ENCODE measurements at regions not wholly inside any gene's neighbourhood (a gene's known extent, or its start where the extent isn't known, plus 50 kb on each side); places are given as distances from the start of the nearest gene placed in this dataset.

DNA sequence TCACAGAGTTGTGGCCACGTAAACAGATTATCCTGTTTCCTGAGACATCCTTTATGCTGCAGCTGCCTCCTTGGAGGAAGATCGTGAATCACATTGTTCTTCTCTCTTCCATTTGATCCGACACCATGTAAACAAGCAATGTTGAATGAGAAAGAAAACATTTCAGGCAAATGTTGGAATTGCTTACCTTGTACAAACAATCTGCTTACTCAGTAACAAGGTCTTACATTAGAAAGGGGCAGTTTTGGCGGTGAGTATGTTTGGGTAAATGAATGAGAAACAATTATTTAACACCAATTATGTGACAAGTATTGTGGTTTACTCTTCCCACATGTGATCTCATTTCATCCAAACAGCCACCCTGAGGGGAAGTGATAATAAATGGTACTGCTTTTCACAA lies 637.8 kb downstream of the RAB28 start:
- peaks cover 21% of the 10 kb centered on the region for H3K27me3 Mint-ChIP-seq
- no peak overlapping the region for H3K27ac Mint-ChIP-seq
- H3K4me1 Mint-ChIP-seq (ENCODE audit: low read depth): no peaks in the 10 kb centered on the region
- no peaks in the 10 kb centered on the region for H3K36me3 Mint-ChIP-seq (ENCODE audit: low read depth)
- H3K4me3 Mint-ChIP-seq: no peak overlapping the region
- peaks cover 3% of the 10 kb centered on the region for H3K9me3 Mint-ChIP-seq

DNA sequence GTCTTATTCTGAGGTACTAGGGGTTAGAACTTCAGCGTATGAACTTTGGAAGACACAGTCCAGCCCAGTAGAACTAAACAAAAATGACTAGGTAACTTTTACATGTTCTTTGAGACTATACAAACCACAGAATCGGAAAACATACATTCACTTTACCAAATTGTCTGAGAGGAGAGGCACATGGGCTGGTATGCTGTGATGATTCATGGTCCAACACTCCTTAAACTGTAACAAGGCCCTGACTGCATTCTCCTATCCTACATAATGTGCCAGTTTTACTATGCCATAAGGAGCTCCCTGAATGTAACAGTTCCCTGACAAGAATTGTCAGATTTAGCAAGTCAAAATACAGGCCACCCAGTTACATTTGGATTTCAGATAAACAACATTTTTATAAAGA lies 640.0 kb downstream of the RAB28 start:
- Mint-ChIP-seq H3K4me3 (no peak overlapping the region), H3K27me3 (peaks cover 16% of the 10 kb centered on the region), H3K4me1 (ENCODE audit: low read depth) (no peaks in the 10 kb centered on the region), H3K27ac (no peak overlapping the region), H3K9me3 (peaks cover 6% of the 10 kb centered on the region), H3K36me3 (ENCODE audit: low read depth) (no peaks in the 10 kb centered on the region)

DNA sequence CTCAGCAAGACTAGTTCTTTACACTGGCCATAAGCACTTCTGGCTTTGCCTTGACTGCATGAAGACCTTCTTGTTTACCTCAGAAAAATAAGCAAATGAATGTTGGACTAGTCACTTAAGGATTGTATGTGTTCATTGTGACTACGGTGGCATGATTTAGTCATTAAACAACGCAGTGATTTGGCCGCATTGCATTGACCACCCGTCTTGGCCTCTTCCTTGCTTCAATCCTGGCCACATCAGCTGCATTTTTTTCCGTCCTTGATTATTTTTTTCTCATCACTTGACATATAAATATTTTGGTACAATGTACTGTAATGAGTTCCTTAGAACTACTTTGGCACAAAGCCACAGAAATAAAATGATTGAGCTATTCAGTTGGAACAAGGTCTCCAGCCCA lies 656.2 kb downstream of the RAB28 start:
- no peak overlapping the region for H3K27ac Mint-ChIP-seq
- H3K4me3 Mint-ChIP-seq: no peak overlapping the region
- peaks cover 4% of the 10 kb centered on the region for H3K27me3 Mint-ChIP-seq

DNA sequence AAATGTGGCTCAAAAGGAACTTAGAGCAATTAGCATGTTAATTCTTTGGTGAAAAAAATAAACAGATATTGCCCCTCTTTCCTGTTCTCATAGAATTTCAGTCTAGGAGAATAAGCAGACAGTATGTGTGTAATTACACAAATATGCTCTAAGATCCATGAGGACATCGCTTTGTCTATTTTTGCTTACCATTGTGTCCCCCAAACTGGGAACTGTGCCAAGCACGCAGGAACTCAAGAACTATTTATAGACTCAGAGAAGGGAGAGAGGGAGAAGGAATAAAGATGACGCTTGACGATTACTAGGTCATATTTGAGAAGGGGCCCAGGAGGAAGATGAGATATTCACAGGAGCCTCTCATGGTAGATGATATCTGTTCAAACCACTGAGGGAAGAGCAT lies 692.6 kb downstream of the RAB28 start:
- H3K9me3 Mint-ChIP-seq: peaks cover 15% of the 10 kb centered on the region
- no peak overlapping the region for H3K4me3 Mint-ChIP-seq
- H3K27ac Mint-ChIP-seq: no peak overlapping the region
- H3K4me1 Mint-ChIP-seq (ENCODE audit: low read depth): no peaks in the 10 kb centered on the region
- H3K27me3 Mint-ChIP-seq: no peaks in the 10 kb centered on the region
- no peaks in the 10 kb centered on the region for H3K36me3 Mint-ChIP-seq (ENCODE audit: low read depth)

More for the DNA sequence above, 656.2 kb downstream of the RAB28 start:
- H3K36me3 Mint-ChIP-seq (ENCODE audit: low read depth): no peaks in the 10 kb centered on the region
- H3K4me1 Mint-ChIP-seq (ENCODE audit: low read depth): no peaks in the 10 kb centered on the region
- peaks cover 5% of the 10 kb centered on the region for H3K9me3 Mint-ChIP-seq

DNA sequence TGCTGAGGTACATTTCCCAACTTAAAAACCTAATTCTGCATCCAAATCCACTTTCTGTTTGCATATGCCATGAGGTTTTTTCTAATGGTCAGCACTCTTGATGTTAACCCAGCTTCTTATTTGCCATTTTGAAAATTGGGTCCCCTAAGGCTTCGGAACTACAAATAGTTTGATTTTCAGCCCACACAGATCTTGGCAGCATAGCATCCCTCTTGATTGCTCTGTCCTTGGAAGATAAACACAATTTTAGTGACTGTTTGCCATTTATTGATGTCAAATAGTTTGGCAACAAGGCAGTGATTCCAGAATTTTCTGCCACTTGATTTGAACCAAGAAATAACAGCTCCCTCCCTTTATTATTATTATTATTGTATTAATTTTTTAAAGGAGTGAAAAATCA lies 696.9 kb downstream of the RAB28 start:
- no peaks in the 10 kb centered on the region for H3K36me3 Mint-ChIP-seq (ENCODE audit: low read depth)
- no peak overlapping the region for H3K4me3 Mint-ChIP-seq
- no peaks in the 10 kb centered on the region for H3K27me3 Mint-ChIP-seq
- H3K27ac Mint-ChIP-seq: no peak overlapping the region
- H3K9me3 Mint-ChIP-seq: peaks cover 15% of the 10 kb centered on the region
- H3K4me1 Mint-ChIP-seq (ENCODE audit: low read depth): no peaks in the 10 kb centered on the region

DNA sequence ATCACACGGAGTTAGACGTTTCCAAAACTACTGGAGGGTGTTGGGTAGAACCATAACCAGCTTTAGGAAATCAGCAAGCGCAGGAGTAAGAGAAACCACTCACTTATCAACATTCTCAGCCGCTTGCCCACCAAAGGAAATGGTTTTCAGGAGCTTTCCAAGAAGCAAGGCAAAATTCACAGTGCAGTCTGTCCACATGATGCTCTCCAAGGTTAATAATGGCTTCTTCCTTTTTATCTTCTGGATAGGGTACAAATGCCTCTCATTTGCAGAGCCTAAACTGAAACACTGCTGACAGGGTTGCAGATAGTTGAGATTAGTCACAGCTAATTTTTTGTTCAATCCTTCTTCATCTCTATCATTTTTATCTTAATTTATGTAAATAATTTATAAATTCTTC lies 705.4 kb downstream of the RAB28 start:
- Mint-ChIP-seq H3K27ac (no peak overlapping the region), H3K4me3 (no peak overlapping the region)

DNA sequence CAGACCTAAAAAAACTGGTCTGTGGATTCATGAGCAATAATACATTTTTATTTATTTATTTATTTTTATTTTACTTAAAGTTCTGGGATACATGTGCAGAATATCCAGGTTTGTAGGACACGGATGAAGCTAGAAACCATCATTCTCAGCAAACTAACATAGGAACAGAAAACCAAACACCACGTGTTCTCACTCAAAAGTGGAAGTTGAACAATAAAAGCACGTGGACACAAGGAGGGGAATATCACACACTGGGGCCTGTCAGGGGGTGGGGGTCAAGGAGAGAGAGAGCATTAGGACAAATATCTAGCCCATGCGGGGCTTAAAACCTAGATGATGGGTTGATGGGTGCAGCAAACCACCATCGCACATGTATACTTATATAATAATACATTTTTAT lies 705.9 kb downstream of the RAB28 start:
- no peak overlapping the region for H3K27ac Mint-ChIP-seq
- no peaks in the 10 kb centered on the region for H3K36me3 Mint-ChIP-seq (ENCODE audit: low read depth)
- H3K4me3 Mint-ChIP-seq: no peak overlapping the region
- H3K4me1 Mint-ChIP-seq (ENCODE audit: low read depth): no peaks in the 10 kb centered on the region
- no peaks in the 10 kb centered on the region for H3K27me3 Mint-ChIP-seq
- H3K9me3 Mint-ChIP-seq: no peaks in the 10 kb centered on the region

More for the DNA sequence above, 705.4 kb downstream of the RAB28 start:
- Mint-ChIP-seq H3K4me1 (ENCODE audit: low read depth) (no peaks in the 10 kb centered on the region), H3K36me3 (ENCODE audit: low read depth) (no peaks in the 10 kb centered on the region), H3K9me3 (no peaks in the 10 kb centered on the region), H3K27me3 (no peaks in the 10 kb centered on the region)

DNA sequence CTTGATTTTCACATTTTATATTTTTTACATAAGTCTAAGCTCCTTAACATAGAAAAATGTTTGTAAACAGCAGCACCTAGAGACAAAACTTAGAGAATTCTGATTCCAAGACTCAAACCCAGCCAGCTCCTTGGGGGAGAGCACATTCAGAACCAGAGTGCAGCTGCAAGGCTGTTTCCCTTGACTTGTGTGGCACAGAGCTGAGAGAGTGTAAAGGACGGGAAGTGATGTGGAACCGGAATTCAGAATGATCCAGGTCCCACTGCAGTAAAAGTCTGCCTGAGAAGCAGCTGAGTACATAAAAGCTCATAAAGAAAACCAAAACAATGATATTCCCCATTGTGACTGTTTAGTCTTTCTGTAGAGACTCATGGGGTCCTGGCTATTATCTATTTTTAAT lies 713.8 kb downstream of the RAB28 start:
- Mint-ChIP-seq H3K27ac (no peak overlapping the region), H3K4me1 (ENCODE audit: low read depth) (no peaks in the 10 kb centered on the region), H3K9me3 (no peaks in the 10 kb centered on the region), H3K36me3 (ENCODE audit: low read depth) (no peaks in the 10 kb centered on the region), H3K4me3 (no peak overlapping the region), H3K27me3 (peaks cover 3% of the 10 kb centered on the region)

DNA sequence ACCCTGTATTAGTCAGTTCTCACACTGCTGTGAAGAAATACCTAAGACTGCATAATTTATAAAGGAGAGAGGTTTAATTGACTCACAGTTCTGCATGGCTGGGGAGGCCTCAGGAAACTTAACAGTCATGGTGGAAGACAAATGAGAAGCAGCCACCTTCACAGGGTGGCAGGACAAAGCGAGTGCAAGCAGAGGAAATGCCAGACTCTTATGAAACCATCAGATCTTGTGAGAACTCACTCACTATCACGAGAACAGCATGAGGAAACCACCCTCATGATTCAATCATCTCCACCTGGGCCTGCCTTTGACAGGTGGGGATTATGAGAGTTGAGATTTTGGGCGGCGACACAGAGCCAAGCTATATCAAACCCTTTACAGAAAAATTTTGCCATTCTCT lies 722.4 kb downstream of the RAB28 start:
- no peak overlapping the region for H3K4me3 Mint-ChIP-seq
- H3K36me3 Mint-ChIP-seq (ENCODE audit: low read depth): no peaks in the 10 kb centered on the region
- no peak overlapping the region for H3K27ac Mint-ChIP-seq
- no peaks in the 10 kb centered on the region for H3K27me3 Mint-ChIP-seq
- no peaks in the 10 kb centered on the region for H3K4me1 Mint-ChIP-seq (ENCODE audit: low read depth)
- no peaks in the 10 kb centered on the region for H3K9me3 Mint-ChIP-seq

DNA sequence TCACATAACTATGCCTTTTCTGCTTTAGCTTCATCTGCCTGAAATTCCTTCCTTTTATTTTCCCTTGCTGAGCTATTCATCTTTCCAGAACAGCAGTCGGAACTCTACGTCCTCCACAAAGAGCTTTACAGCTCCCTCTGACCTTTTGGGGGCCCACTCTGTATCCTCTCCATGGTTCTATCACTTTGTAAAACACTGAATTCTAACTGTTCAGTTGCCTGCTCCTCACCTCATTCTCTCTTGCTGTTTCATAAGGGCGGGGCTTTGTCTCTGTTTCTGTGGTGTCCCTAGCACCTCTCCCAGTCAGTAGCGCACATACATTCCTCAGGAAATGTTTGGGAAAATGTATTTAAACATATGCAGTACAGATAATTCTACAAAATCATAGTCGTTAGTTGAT lies 737.0 kb downstream of the RAB28 start:
- Mint-ChIP-seq H3K36me3 (ENCODE audit: low read depth) (no peaks in the 10 kb centered on the region), H3K4me1 (ENCODE audit: low read depth) (no peaks in the 10 kb centered on the region), H3K4me3 (no peak overlapping the region), H3K9me3 (peaks cover 7% of the 10 kb centered on the region), H3K27ac (no peak overlapping the region), H3K27me3 (no peaks in the 10 kb centered on the region)

DNA sequence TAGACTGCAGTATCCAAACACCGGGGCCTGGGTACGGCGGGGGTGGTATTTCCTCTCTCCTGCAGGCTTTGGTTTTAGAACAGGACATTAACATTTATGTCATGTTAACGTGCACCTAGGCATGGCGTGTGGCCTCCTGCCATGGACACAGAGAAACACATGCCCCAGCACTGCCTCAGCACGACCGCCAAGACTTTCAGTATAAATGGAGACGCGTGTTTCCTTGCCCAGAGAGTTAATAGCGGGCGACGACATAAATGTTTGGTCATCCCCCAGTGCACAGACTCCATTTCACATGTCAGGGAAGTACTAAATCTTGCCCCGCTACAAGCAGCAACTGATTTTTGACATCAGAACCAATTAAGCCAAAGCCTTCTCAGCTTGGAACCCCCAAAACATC lies 737.9 kb downstream of the RAB28 start:
- Mint-ChIP-seq H3K27ac (no peak overlapping the region), H3K4me3 (no peak overlapping the region), H3K4me1 (ENCODE audit: low read depth) (no peaks in the 10 kb centered on the region), H3K27me3 (no peaks in the 10 kb centered on the region), H3K9me3 (peaks cover 4% of the 10 kb centered on the region), H3K36me3 (ENCODE audit: low read depth) (no peaks in the 10 kb centered on the region)

DNA sequence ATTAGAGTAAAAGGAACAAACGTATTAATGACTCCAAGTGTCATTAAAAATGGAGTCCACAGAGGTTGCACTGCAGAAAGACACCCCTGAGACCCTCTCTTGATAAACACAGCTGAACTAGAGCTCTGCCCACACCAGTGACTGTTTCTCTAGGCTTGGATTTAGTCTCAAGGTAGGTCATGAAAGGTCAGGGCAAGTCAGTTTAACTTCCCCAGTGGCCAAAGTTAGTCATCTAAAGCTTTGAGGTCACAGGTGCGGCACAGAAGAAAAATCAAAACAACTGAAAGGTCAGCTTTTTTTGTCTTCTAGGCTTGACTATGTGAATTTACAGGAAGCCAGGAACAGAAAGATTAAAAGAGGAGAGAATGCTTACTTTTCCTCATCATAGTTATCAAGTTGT lies 749.6 kb downstream of the RAB28 start:
- Mint-ChIP-seq H3K4me3 (no peak overlapping the region), H3K36me3 (ENCODE audit: low read depth) (no peaks in the 10 kb centered on the region), H3K9me3 (no peaks in the 10 kb centered on the region), H3K4me1 (ENCODE audit: low read depth) (no peaks in the 10 kb centered on the region), H3K27me3 (peaks cover 19% of the 10 kb centered on the region), H3K27ac (no peak overlapping the region)

DNA sequence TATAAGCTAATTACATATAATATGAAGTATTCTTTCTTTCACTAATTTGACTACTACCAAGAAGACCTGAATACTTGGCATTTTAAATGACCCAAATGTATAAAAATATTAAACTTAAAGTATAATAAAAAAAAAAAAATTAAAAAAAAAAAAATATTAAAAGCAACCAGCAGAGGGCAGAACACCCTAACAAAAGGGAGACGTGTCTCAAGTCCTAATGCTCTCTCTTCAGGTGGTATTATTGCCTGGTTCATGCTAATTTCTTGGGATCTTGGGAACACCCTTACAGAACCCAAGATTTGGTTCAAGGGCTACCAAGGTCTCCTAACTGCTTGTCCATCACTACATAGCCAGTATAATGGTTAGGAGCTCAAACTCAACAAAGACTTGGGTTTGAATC lies 754.8 kb downstream of the RAB28 start:
- Mint-ChIP-seq H3K9me3 (no peaks in the 10 kb centered on the region), H3K27me3 (peaks cover 20% of the 10 kb centered on the region), H3K4me1 (ENCODE audit: low read depth) (no peaks in the 10 kb centered on the region), H3K36me3 (ENCODE audit: low read depth) (no peaks in the 10 kb centered on the region), H3K4me3 (no peak overlapping the region), H3K27ac (no peak overlapping the region)

DNA sequence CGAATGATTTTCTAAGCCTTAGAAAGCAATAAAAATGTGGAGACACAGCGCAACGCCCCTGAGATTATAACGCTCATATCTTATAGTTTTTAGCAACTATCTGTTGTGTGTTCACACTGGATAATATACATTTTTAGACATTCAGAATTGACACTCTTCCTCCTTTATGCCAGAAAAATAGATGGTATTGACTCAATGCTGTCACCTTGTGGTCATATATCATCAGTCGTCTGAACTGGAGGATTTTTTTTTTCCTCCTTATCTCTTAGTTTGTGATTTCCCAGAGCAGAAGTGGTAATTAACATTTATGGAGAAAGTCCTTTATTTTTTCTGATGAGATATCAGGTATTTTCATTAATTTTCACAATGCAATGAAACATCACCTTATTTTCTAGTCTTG lies 759.6 kb downstream of the RAB28 start:
- H3K27me3 Mint-ChIP-seq: peaks cover 29% of the 10 kb centered on the region
- H3K4me3 Mint-ChIP-seq: no peak overlapping the region
- no peaks in the 10 kb centered on the region for H3K36me3 Mint-ChIP-seq (ENCODE audit: low read depth)
- no peak overlapping the region for H3K27ac Mint-ChIP-seq
- no peaks in the 10 kb centered on the region for H3K4me1 Mint-ChIP-seq (ENCODE audit: low read depth)
- no peaks in the 10 kb centered on the region for H3K9me3 Mint-ChIP-seq

DNA sequence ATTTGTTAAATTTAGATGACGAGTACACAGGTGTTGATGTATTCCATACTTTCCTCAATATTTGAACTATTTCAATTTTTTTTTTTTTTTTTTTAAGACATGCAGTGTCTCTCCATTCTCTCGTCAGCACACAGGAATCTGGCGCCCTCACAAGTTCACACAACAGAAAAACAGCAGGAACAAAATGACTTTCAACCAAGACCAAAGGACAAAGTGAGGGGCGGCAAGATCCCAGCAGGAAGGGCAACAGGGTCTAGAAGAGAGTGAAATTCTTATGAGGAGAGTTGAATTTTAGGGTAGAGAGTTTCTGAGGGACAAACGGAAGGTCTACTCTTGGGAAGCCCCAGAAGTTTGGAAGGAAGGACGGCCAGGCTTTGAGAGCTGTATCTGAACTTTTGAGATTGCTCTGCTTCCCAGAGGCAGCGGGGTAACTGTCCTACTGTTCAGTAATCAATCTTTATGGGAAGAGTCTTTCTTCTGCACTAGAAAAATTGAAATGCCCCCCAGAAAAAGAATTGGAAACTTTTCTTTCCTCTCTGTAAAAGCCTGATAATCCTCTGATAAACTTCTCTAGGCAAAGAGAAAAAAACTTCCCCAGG lies 760.2 kb downstream of the RAB28 start:
- no peak overlapping the region for H3K27ac Mint-ChIP-seq
- no peaks in the 10 kb centered on the region for H3K36me3 Mint-ChIP-seq (ENCODE audit: low read depth)
- no peaks in the 10 kb centered on the region for H3K9me3 Mint-ChIP-seq
- no peaks in the 10 kb centered on the region for H3K4me1 Mint-ChIP-seq (ENCODE audit: low read depth)
- H3K27me3 Mint-ChIP-seq: peaks cover 29% of the 10 kb centered on the region
- no peak overlapping the region for H3K4me3 Mint-ChIP-seq

DNA sequence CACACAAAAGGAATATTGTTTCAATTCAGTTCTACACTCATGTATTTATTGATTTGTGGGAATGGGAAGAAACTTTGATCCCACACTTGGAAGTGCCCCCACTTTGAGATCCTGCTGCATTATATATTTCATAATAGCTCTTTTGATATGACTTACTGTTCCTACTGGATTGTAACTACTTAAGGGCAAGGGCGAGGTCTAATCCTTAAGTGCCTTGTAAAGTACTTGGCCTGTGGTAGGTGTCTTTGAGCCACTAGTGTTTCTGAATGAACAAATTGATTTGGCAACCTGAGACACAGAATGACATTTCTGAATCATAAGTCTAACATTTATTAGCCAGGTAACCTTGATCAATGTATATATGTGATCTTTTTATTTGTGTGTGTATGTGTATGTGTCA lies 767.2 kb downstream of the RAB28 start:
- Mint-ChIP-seq H3K27me3 (peaks cover 4% of the 10 kb centered on the region), H3K9me3 (peaks cover 5% of the 10 kb centered on the region), H3K36me3 (ENCODE audit: low read depth) (no peaks in the 10 kb centered on the region), H3K4me3 (no peak overlapping the region), H3K27ac (no peak overlapping the region), H3K4me1 (ENCODE audit: low read depth) (no peaks in the 10 kb centered on the region)

All from stimulated activated naive CD8-positive, alpha-beta T cell treated with anti-CD3 and anti-CD28 coated beads, Interleukin-15, Interleukin-2, amounts not matched to agents 100 ng/mL and 50 ng/mL, for 24 hours (primary cell).